DND-41 (cell line): ENCODE measurements at regions not wholly inside any gene's neighbourhood (a gene's known extent, or its start where the extent isn't known, plus 50 kb on each side); places are given as distances from the start of the nearest gene placed in this dataset.

ENCODE experiments used
- EZH2 ChIP-seq: IDR thresholded peaks from 3 replicates; pipeline ENCODE4 v1.6.1; 2012; ENCODE audit warnings: borderline replicate concordance, low read depth, mild to moderate bottlenecking, moderate library complexity, low read length, inconsistent platforms; ENCODE audit not compliant: severe bottlenecking
- TF ChIP-seq, protein P1 (sequence below): IDR thresholded peaks from 2 replicates; pipeline ENCODE4 v1.5.1; 2012; ENCODE audit warnings: borderline replicate concordance, low read length, moderate library complexity, mild to moderate bottlenecking; ENCODE audit not compliant: poor library complexity, severe bottlenecking; ENCODE audit errors: extremely low read depth

DNA sequence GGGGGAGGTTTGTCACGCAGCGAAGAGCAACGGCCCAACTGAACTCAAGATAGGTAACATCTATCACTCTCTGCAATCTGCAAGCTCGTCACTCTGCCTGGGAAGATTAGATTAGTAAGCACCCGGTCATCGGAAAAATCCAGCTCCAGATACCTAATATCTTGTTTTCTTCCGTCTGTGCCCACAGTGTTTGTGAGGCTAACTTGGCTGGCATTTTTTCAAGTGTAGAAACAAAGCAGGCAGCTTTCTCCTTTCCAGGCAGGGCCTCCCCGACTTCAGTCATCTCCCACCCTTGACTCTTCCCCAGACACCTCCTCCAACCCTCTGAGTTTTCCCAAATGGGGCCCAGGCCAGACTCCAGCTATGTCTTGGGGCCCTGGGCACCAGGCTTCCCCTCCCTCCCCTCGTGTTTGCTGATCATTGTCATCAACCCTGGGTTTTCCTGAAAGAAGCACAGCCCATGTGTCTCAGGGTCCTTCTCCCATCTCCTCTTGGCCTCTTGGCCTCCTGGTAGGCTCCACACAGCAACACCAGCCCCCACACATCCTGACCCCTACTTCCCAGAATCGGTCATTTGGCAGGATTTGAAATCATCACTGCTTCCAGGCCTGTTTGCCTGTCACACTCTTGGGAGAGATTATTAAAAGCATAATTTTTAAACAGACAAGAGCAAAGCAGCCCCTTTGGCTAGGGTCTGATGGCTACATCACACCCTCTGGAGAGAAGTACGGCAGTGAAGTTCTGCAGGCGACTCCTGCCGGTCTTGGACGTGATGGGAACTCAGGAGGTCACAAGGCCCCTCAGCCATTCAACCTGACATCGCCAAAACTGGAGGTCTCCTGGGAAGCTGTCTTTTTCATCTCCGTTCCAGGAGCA is 144.9 kb upstream of the ID2 start:
- TF ChIP-seq, protein P1, sequence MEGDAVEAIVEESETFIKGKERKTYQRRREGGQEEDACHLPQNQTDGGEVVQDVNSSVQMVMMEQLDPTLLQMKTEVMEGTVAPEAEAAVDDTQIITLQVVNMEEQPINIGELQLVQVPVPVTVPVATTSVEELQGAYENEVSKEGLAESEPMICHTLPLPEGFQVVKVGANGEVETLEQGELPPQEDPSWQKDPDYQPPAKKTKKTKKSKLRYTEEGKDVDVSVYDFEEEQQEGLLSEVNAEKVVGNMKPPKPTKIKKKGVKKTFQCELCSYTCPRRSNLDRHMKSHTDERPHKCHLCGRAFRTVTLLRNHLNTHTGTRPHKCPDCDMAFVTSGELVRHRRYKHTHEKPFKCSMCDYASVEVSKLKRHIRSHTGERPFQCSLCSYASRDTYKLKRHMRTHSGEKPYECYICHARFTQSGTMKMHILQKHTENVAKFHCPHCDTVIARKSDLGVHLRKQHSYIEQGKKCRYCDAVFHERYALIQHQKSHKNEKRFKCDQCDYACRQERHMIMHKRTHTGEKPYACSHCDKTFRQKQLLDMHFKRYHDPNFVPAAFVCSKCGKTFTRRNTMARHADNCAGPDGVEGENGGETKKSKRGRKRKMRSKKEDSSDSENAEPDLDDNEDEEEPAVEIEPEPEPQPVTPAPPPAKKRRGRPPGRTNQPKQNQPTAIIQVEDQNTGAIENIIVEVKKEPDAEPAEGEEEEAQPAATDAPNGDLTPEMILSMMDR = no peak
- no peak for TF ChIP-seq EZH2
